Tibial nerve (tissue), 4 donors: ENCODE measurements at regions not wholly inside any gene's neighbourhood (a gene's known extent, or its start where the extent isn't known, plus 50 kb on each side); places are given as distances from the start of the nearest gene placed in this dataset.

Experiments
- DNase-seq, 2 donors: peaks; one replicate each; pipeline ENCODE4 v3.0.0-alpha.2; 2019; ENCODE audit warnings: low spot score in 2 of 2
- H3K27ac ChIP-seq, 4 donors: fragments of 200-600 bp; sonication (generic) in 3 of 4; one replicate each; pipeline ENCODE4 v1.5.1; 2017 to 2019; ENCODE audit warnings: mild to moderate bottlenecking in 1 of 4
- H3K27me3 ChIP-seq, 2 donors: fragments of 200-600 bp; sonication (generic) in 1 of 2; one replicate each; pipeline versions ENCODE4 v1.5.1 to v1.6.0; 2017 to 2019
- H3K36me3 ChIP-seq, 3 donors: fragments of 200-600 bp; sonication (generic); one replicate each; pipeline ENCODE4 v1.5.1; 2018 to 2019
- H3K4me1 ChIP-seq, 4 donors: fragments of 200-600 bp; sonication (generic) in 3 of 4; one replicate each; pipeline ENCODE4 v1.5.1; 2017 to 2019
- H3K4me3 ChIP-seq, 4 donors: fragments of 200-600 bp; sonication (generic) in 3 of 4; one replicate each; pipeline ENCODE4 v1.5.1; 2017 to 2019; ENCODE audit warnings: mild to moderate bottlenecking in 1 of 4, moderate library complexity in 1 of 4
- H3K9me3 ChIP-seq, 4 donors: fragments of 200-600 bp; sonication (generic) in 3 of 4; one replicate each; pipeline ENCODE4 v1.5.1; 2017 to 2019
- EP300 ChIP-seq, 2 donors: sonication (generic); formaldehyde crosslinking; IDR thresholded peaks; one replicate each; pipeline ENCODE4 v1.6.1; 2017; ENCODE audit warnings: antibody characterized with exemption in 2 of 2, mild to moderate bottlenecking in 1 of 2
- POLR2A ChIP-seq, 2 donors: fragments of 450-650 bp; IDR thresholded peaks; one replicate each; pipeline ENCODE4 v1.6.1; 2017; ENCODE audit warnings: antibody characterized with exemption in 2 of 2, mild to moderate bottlenecking in 2 of 2, moderate library complexity in 2 of 2
- WGBS, 2 donors: methylation state at CpG; one replicate each; pipeline ENCODE4 v1.1.5; 2018; 5-methylcytosine and 5-hydroxymethylcytosine counted together
- TF ChIP-seq, protein P1 (sequence below), 5 experiments: fragments of 200-600 bp in 3 of 5; fragments of 450-650 bp in 2 of 5; sonication (generic) in 3 of 5; IDR thresholded peaks; one replicate each; pipeline ENCODE4 v1.5.1; 2016 to 2019; ENCODE audit warnings: antibody characterized with exemption in 5 of 5, mild to moderate bottlenecking in 3 of 5, moderate library complexity in 2 of 5

DNA sequence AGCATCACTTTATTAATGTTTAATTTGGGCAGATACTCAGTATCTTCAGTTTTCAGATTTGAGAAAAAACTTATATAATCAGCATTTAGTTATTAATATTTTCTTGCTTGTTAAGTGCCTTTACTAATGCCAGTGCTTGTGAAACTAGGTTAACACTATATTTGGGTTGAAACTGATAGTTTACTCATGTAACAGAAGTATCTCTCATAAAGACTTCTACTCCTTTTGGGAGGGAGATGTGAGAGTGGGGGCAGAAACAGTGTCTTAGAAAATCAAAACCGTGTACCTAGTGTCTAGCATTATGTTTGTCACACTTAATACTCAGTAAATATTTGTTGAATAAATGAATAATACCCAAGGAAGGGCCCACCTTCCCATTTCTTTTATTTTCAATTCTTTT lies 129.5 kb downstream of the MSTN start:
- WGBS, 2 donors: 42 to 81% methylated on average over 1 of the region's 1 CpG
- Histone ChIP-seq H3K36me3 (no peaks in the 10 kb centered on the region), H3K27ac (no peak overlapping the region), H3K27me3 (no peaks in the 10 kb centered on the region), H3K9me3 (peaks cover 0 to 5% (median 0%) of the 10 kb centered on the region in 4 donors), H3K4me3 (no peak overlapping the region), H3K4me1 (no peaks in the 10 kb centered on the region)
- TF ChIP-seq POLR2A (IDR thresholded peaks at IDR 0.05): no peak
- no peak for TF ChIP-seq EP300 (IDR thresholded peaks at IDR 0.05)
- TF ChIP-seq, protein P1, sequence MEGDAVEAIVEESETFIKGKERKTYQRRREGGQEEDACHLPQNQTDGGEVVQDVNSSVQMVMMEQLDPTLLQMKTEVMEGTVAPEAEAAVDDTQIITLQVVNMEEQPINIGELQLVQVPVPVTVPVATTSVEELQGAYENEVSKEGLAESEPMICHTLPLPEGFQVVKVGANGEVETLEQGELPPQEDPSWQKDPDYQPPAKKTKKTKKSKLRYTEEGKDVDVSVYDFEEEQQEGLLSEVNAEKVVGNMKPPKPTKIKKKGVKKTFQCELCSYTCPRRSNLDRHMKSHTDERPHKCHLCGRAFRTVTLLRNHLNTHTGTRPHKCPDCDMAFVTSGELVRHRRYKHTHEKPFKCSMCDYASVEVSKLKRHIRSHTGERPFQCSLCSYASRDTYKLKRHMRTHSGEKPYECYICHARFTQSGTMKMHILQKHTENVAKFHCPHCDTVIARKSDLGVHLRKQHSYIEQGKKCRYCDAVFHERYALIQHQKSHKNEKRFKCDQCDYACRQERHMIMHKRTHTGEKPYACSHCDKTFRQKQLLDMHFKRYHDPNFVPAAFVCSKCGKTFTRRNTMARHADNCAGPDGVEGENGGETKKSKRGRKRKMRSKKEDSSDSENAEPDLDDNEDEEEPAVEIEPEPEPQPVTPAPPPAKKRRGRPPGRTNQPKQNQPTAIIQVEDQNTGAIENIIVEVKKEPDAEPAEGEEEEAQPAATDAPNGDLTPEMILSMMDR (IDR thresholded peaks at IDR 0.05): no peak
- DNase-seq: no peak

DNA sequence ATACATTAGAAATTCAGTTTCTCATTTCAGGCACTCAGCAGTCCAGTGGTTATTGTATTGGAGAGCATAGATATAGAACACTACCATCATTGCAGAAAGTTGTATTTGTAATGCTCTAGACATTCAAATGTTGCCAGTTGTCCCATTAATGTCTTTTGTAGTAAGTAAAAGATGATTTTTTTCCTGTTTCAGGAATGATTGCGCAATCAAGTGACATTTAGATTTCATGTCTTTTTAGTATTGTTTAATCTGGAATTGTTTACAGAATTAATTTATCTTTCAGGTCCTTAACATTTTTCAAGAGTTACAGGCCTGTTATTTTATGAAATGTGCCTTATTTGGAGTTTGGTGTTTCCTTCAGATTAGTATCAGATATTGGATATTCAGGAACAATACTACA lies 134.7 kb downstream of the MSTN start:
- H3K4me3 ChIP-seq: no peak overlapping the region
- 98 to 100% methylated on average over 1 of the region's 1 CpG for WGBS, 2 donors
- DNase-seq: no peak
- H3K9me3 ChIP-seq: no peaks in the 10 kb centered on the region
- H3K27me3 ChIP-seq: no peaks in the 10 kb centered on the region
- no peak overlapping the region for H3K27ac ChIP-seq
- no peaks in the 10 kb centered on the region for H3K4me1 ChIP-seq
- no peak for TF ChIP-seq EP300 (IDR thresholded peaks at IDR 0.05)
- TF ChIP-seq POLR2A (IDR thresholded peaks at IDR 0.05): no peak
- no peaks in the 10 kb centered on the region for H3K36me3 ChIP-seq
